ENCODE measurements at regions not wholly inside any gene's neighbourhood (a gene's known extent, or its start where the extent isn't known, plus 50 kb on each side); places are given as distances from the start of the nearest gene placed in this dataset.

DNA sequence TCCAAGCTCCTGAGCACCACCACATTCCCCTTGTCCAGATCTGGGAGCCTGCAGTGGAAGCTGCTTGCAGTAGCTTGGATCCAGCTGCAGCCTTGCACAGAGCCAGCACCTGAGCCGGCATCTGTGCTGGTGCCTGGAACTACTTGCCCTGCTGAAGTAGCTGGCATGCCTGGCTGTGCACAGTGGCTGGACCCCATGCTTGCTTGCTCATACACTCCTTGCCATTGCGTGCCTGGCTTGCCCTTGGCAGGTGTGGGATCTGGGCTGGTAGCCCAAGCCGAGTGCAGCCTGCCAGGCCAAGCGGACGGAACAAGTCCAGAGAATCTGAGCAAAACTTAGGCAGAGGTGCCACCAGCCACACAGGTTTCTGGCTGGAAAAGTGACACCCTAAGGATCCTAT, 759.9 kb downstream of the IPMK start:
- TF ChIP-seq, protein P1, sequence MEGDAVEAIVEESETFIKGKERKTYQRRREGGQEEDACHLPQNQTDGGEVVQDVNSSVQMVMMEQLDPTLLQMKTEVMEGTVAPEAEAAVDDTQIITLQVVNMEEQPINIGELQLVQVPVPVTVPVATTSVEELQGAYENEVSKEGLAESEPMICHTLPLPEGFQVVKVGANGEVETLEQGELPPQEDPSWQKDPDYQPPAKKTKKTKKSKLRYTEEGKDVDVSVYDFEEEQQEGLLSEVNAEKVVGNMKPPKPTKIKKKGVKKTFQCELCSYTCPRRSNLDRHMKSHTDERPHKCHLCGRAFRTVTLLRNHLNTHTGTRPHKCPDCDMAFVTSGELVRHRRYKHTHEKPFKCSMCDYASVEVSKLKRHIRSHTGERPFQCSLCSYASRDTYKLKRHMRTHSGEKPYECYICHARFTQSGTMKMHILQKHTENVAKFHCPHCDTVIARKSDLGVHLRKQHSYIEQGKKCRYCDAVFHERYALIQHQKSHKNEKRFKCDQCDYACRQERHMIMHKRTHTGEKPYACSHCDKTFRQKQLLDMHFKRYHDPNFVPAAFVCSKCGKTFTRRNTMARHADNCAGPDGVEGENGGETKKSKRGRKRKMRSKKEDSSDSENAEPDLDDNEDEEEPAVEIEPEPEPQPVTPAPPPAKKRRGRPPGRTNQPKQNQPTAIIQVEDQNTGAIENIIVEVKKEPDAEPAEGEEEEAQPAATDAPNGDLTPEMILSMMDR (IDR thresholded peaks at IDR 0.05) = no peak
- TF ChIP-seq ZFX (IDR thresholded peaks at IDR 0.05; ENCODE audit: borderline replicate concordance) = no peak

Data from 22Rv1 (cell line).